GM21737 (cell line): ENCODE measurements at regions not wholly inside any gene's neighbourhood (a gene's known extent, or its start where the extent isn't known, plus 50 kb on each side); places are given as distances from the start of the nearest gene placed in this dataset.

Experiments
- ATAC-seq: cut with Tn5 transposase; IDR thresholded peaks from one replicate; pipeline ENCODE4 v1.9.1; 2021; ENCODE audit warnings: mild to moderate bottlenecking, moderate library complexity; ENCODE audit not compliant: unreplicated experiment

- ATAC-seq = no peak
Measured at GRCh38 chr3:87045473-87045872, 54.5 kb upstream of the VGLL3 start.

- ATAC-seq = no peak
Measured at GRCh38 chr3:87044846-87045245, 53.9 kb upstream of the VGLL3 start.

- no peak for ATAC-seq
Measured at GRCh38 chr3:87044409-87044808, 53.5 kb upstream of the VGLL3 start.

GRCh38 chr3:87041191-87041590 is 50.2 kb upstream of the VGLL3 start:
- no peak for ATAC-seq
